Right ventricle myocardium superior (tissue), 1 donor: ENCODE measurements at regions not wholly inside any gene's neighbourhood (a gene's known extent, or its start where the extent isn't known, plus 50 kb on each side); places are given as distances from the start of the nearest gene placed in this dataset.
A peak's percentile ranks its signal among the peaks of the same experiment; 100 is the strongest.

ENCODE experiments used
- ATAC-seq: fragments of 200-7000 bp; cut with Tn5 transposase; one replicate; pipeline ENCODE4 v1.9.1; 2020; ENCODE audit warnings: mild to moderate bottlenecking; ENCODE audit not compliant: poor library complexity
- DNase-seq: peaks from one replicate; pipeline ENCODE4 v3.0.0-alpha.2; 2020
- intact Hi-C: fragments of 100-400 bp; cut with DNase I; formaldehyde crosslinking; loops from one replicate; pipeline ENCODE4 v1.11.2; 2022
- donor health status: DM: no; HTN: yes; CAD: no; lungs with severe emphysema.

- intact Hi-C loops = no loop called here
- no peak for DNase-seq
- ATAC-seq = no peak
Measured at GRCh38 chr1:239882967-239883366, 208.7 kb upstream of the FMN2 start.

- intact Hi-C loops = no loop called here
- DNase-seq = no peak
- ATAC-seq = no peak
Measured at GRCh38 chr1:239884796-239885195, 206.9 kb upstream of the FMN2 start.

- ATAC-seq = no peak
- intact Hi-C loops = no loop called here
- DNase-seq = no peak
Measured at GRCh38 chr1:239886266-239886665, 205.4 kb upstream of the FMN2 start.

- intact Hi-C loops = no loop called here
- no peak for DNase-seq
- no peak for ATAC-seq
Measured at GRCh38 chr1:239888639-239889038, 203.0 kb upstream of the FMN2 start.

- intact Hi-C loops = loop anchor here (10.0 kb wide), 1 partner anchor 487 kb away; no protein-coding TSS in a partner anchor
- DNase-seq = no peak
Measured at GRCh38 chr1:239891621-239892358, 199.9 kb upstream of the FMN2 start.

GRCh38 chr1:239892602-239893001 is 199.1 kb upstream of the FMN2 start:
- ATAC-seq (no peak), DNase-seq (no peak)
- intact Hi-C loops = loop anchor here (10.0 kb wide), 1 partner anchor 488 kb away; no protein-coding TSS in a partner anchor

More at GRCh38 chr1:239891621-239892358, 199.9 kb upstream of the FMN2 start:
- ATAC-seq = no peak

- no peak for DNase-seq
- ATAC-seq = no peak
- intact Hi-C loops = loop anchor here (10.0 kb wide), 1 partner anchor 488 kb away; no protein-coding TSS in a partner anchor
Measured at GRCh38 chr1:239893127-239893731, 198.5 kb upstream of the FMN2 start.

- no peak for ATAC-seq
- intact Hi-C loops = loop anchor here (10.0 kb wide), 1 partner anchor 492 kb away; no protein-coding TSS in a partner anchor
Measured at GRCh38 chr1:239896569-239896968, 195.1 kb upstream of the FMN2 start.

GRCh38 chr1:239896980-239897379 is 194.7 kb upstream of the FMN2 start:
- DNase-seq = no peak
- intact Hi-C loops = loop anchor here (10.0 kb wide), 1 partner anchor 492 kb away; no protein-coding TSS in a partner anchor
- no peak for ATAC-seq

More at GRCh38 chr1:239896569-239896968, 195.1 kb upstream of the FMN2 start:
- no peak for DNase-seq

- no peak for DNase-seq
- no peak for ATAC-seq
- intact Hi-C loops = loop anchor here (10.0 kb wide), 1 partner anchor 493 kb away; no protein-coding TSS in a partner anchor
Measured at GRCh38 chr1:239897458-239897857, 194.2 kb upstream of the FMN2 start.

GRCh38 chr1:239898062-239898730 is 193.5 kb upstream of the FMN2 start:
- intact Hi-C loops = loop anchor here (10.0 kb wide), 1 partner anchor 493 kb away; no protein-coding TSS in a partner anchor
- peak; percentile 92 for ATAC-seq
- DNase-seq = peak; percentile 71

- ATAC-seq (no peak), DNase-seq (no peak)
- intact Hi-C loops = loop anchor here (10.0 kb wide), 1 partner anchor 495 kb away; no protein-coding TSS in a partner anchor
Measured at GRCh38 chr1:239899747-239900146, 191.9 kb upstream of the FMN2 start.

- ATAC-seq (no peak), DNase-seq (no peak)
- intact Hi-C loops = no loop called here
Measured at GRCh38 chr1:239906394-239906793, 185.3 kb upstream of the FMN2 start.

- ATAC-seq (no peak), DNase-seq (no peak)
- intact Hi-C loops = no loop called here
Measured at GRCh38 chr1:239909898-239910297, 181.8 kb upstream of the FMN2 start.

GRCh38 chr1:239912471-239912870 is 179.2 kb upstream of the FMN2 start:
- intact Hi-C loops = no loop called here
- ATAC-seq = no peak
- no peak for DNase-seq

- intact Hi-C loops = no loop called here
- ATAC-seq (no peak), DNase-seq (no peak)
Measured at GRCh38 chr1:239913141-239913585, 178.5 kb upstream of the FMN2 start.

GRCh38 chr1:239914751-239915231 is 176.9 kb upstream of the FMN2 start:
- DNase-seq = no peak
- intact Hi-C loops = no loop called here
- no peak for ATAC-seq

GRCh38 chr1:239918634-239919033 is 173.0 kb upstream of the FMN2 start:
- DNase-seq = no peak
- no peak for ATAC-seq
- intact Hi-C loops = no loop called here

GRCh38 chr1:239920214-239920613 is 171.5 kb upstream of the FMN2 start:
- DNase-seq (no peak), ATAC-seq (no peak)
- intact Hi-C loops = no loop called here
